ENCODE measurements at regions not wholly inside any gene's neighbourhood (a gene's known extent, or its start where the extent isn't known, plus 50 kb on each side); places are given as distances from the start of the nearest gene placed in this dataset.

DNA sequence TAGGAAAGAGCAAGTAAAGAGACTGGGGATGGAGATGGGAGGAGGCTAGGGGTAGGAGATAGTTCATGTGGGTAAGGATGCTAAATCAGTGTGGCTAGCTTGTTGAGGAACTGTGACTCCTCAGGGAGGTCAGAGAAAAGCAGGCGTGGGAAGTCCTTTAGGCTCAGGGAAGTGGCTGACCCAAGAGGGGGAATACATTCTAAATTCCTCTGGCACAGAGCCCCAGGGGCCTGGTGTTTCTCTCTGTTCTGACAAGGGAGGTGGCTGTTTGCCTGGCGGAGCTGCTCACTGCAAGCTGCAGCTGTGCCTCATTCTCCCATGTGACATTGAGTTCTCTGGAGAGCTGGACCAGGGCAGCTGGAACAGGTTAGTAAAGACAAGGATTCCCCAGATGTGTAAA is 152.2 kb upstream of the SLC38A2 start:
- Histone ChIP-seq H3K9ac (ENCODE audit: insufficient read depth in 1 of 2, low read length in 2 of 2) (no peak overlapping the region), H3K27ac (ENCODE audit: low read depth in 1 of 2, low read length in 1 of 2) (peak overlapping the region in 1 of 2 donors; percentile 89), H3K36me3 (ENCODE audit: control insufficient read depth in 4 of 4, insufficient read depth in 4 of 4, low read length in 4 of 4) (no peaks in the 10 kb centered on the region), H3K4me3 (no peak overlapping the region), H3K27me3 (ENCODE audit: control insufficient read depth in 3 of 3, insufficient read depth in 3 of 3, low read length in 2 of 3) (no peaks in the 10 kb centered on the region), H3K4me1 (ENCODE audit: control insufficient read depth in 5 of 5, insufficient read depth in 5 of 5, low read length in 5 of 5) (peaks cover 4 to 43% (median 16%) of the 10 kb centered on the region in 5 donors), H3K9me3 (ENCODE audit: control insufficient read depth in 4 of 4, insufficient read depth in 3 of 4, low read length in 3 of 4) (peaks cover 0 to 3% (median 0%) of the 10 kb centered on the region in 4 donors)
- peak; percentile 91 to 95 (median 95) for DNase-seq
- 63 to 76% methylated on average over 2 of the region's 2 CpGs for WGBS, 2 donors
- ATAC-seq (ENCODE audit: insufficient read depth, low FRiP score), result no peak
- TF ChIP-seq CTCF (IDR thresholded peaks at IDR 0.05; ENCODE audit: control extremely low read depth, extremely low read depth), result no peak

GRCh38 chr12:46523863-46524770 is 151.5 kb upstream of the SLC38A2 start:
- peak overlapping the region; percentile 57 to 89 for H3K27ac ChIP-seq (ENCODE audit: low read depth in 1 of 2, low read length in 1 of 2)
- H3K27me3 ChIP-seq (ENCODE audit: control insufficient read depth in 3 of 3, insufficient read depth in 3 of 3, low read length in 2 of 3), result no peaks in the 10 kb centered on the region
- H3K36me3 ChIP-seq (ENCODE audit: control insufficient read depth in 4 of 4, insufficient read depth in 4 of 4, low read length in 4 of 4), result no peaks in the 10 kb centered on the region
- WGBS, 2 donors, result 61 to 70% methylated on average over 10 of the region's 10 CpGs
- DNase-seq (peak in 2 of 3 donors; percentile 68 to 74), ATAC-seq (ENCODE audit: insufficient read depth, low FRiP score) (no peak)
- TF ChIP-seq CTCF (IDR thresholded peaks at IDR 0.05; ENCODE audit: control extremely low read depth, extremely low read depth), result no peak
- H3K9ac ChIP-seq (ENCODE audit: insufficient read depth in 1 of 2, low read length in 2 of 2), result no peak overlapping the region
- peaks cover 0 to 1% (median 0%) of the 10 kb centered on the region in 4 donors for H3K9me3 ChIP-seq (ENCODE audit: control insufficient read depth in 4 of 4, insufficient read depth in 3 of 4, low read length in 3 of 4)
- no peak overlapping the region for H3K4me3 ChIP-seq
- peaks cover 4 to 46% (median 16%) of the 10 kb centered on the region in 5 donors for H3K4me1 ChIP-seq (ENCODE audit: control insufficient read depth in 5 of 5, insufficient read depth in 5 of 5, low read length in 5 of 5)

- no peak for TF ChIP-seq CTCF (IDR thresholded peaks at IDR 0.05; ENCODE audit: control extremely low read depth, extremely low read depth)
- Histone ChIP-seq H3K27ac (ENCODE audit: low read depth in 1 of 2, low read length in 1 of 2) (peak overlapping the region in 1 of 2 donors; percentile 61), H3K4me1 (ENCODE audit: control insufficient read depth in 5 of 5, insufficient read depth in 5 of 5, low read length in 5 of 5) (peaks cover 4 to 53% (median 16%) of the 10 kb centered on the region in 5 donors)
These were observed 150.9 kb upstream of the SLC38A2 start for GRCh38 chr12:46523446-46523845.

More at GRCh38 chr12:46523446-46523845, 150.9 kb upstream of the SLC38A2 start:
- no peak overlapping the region for H3K4me3 ChIP-seq
- no peaks in the 10 kb centered on the region for H3K9me3 ChIP-seq (ENCODE audit: control insufficient read depth in 4 of 4, insufficient read depth in 3 of 4, low read length in 3 of 4)
- DNase-seq, result no peak
- H3K9ac ChIP-seq (ENCODE audit: insufficient read depth in 1 of 2, low read length in 2 of 2), result no peak overlapping the region
- no peak for ATAC-seq (ENCODE audit: insufficient read depth, low FRiP score)
- no peaks in the 10 kb centered on the region for H3K27me3 ChIP-seq (ENCODE audit: control insufficient read depth in 3 of 3, insufficient read depth in 3 of 3, low read length in 2 of 3)
- no peaks in the 10 kb centered on the region for H3K36me3 ChIP-seq (ENCODE audit: control insufficient read depth in 4 of 4, insufficient read depth in 4 of 4, low read length in 4 of 4)
- 63 to 77% methylated on average over 2 of the region's 2 CpGs for WGBS, 2 donors
